ENCODE measurements at regions not wholly inside any gene's neighbourhood (a gene's known extent, or its start where the extent isn't known, plus 50 kb on each side); places are given as distances from the start of the nearest gene placed in this dataset.
"Not testable (repeated sequence)": the region's sequence is repeated elsewhere in the genome, so short reads cannot be mapped to it uniquely, and the experiment has no call there.

- Histone ChIP-seq H3K27me3 (ENCODE audit: control insufficient read depth in 1 of 2, insufficient read depth in 2 of 2, low read length in 1 of 2) (no peaks in the 10 kb centered on the region), H3K9me3 (ENCODE audit: control insufficient read depth, low read length) (no peaks in the 10 kb centered on the region), H3K4me1 (ENCODE audit: control insufficient read depth in 1 of 2, insufficient read depth in 2 of 2, low read length in 2 of 2) (no peaks in the 10 kb centered on the region), H3K27ac (ENCODE audit: low read depth in 1 of 2, low read length in 2 of 2) (no peak overlapping the region), H3K4me3 (ENCODE audit: low read length in 2 of 2) (no peak overlapping the region), H3K36me3 (ENCODE audit: control insufficient read depth in 1 of 2, insufficient read depth in 2 of 2, low read length in 1 of 2) (no peaks in the 10 kb centered on the region)
- no peak for ATAC-seq (ENCODE audit: low FRiP score)
- intact Hi-C loops (cut with DNase I), result no loop called here
- no peak for DNase-seq
Measured at GRCh38 chrX:113492895-113493294, 652.3 kb upstream of the AMOT start.

GRCh38 chrX:113473418-113473817 lies 632.8 kb upstream of the AMOT start:
- H3K36me3 ChIP-seq (ENCODE audit: control insufficient read depth in 1 of 2, insufficient read depth in 2 of 2, low read length in 1 of 2), result no peaks in the 10 kb centered on the region
- no peak overlapping the region for H3K27ac ChIP-seq (ENCODE audit: low read depth in 1 of 2, low read length in 2 of 2)
- 66 to 80% methylated on average over 3 of the region's 3 CpGs for WGBS, 2 donors
- ATAC-seq (ENCODE audit: low FRiP score) (no peak), DNase-seq (no peak)
- H3K9me3 ChIP-seq (ENCODE audit: control insufficient read depth, low read length), result no peaks in the 10 kb centered on the region
- no peaks in the 10 kb centered on the region for H3K27me3 ChIP-seq (ENCODE audit: control insufficient read depth in 1 of 2, insufficient read depth in 2 of 2, low read length in 1 of 2)
- H3K4me1 ChIP-seq (ENCODE audit: control insufficient read depth in 1 of 2, insufficient read depth in 2 of 2, low read length in 2 of 2), result no peaks in the 10 kb centered on the region
- intact Hi-C loops (cut with DNase I), result no loop called here
- H3K4me3 ChIP-seq (ENCODE audit: low read length in 2 of 2), result no peak overlapping the region

GRCh38 chrX:113473015-113473414 lies 632.4 kb upstream of the AMOT start:
- DNase-seq; H3K27ac ChIP-seq (ENCODE audit: low read depth in 1 of 2, low read length in 2 of 2); H3K27me3 ChIP-seq (ENCODE audit: control insufficient read depth in 1 of 2, insufficient read depth in 2 of 2, low read length in 1 of 2); intact Hi-C loops (cut with DNase I); H3K4me1 ChIP-seq (ENCODE audit: control insufficient read depth in 1 of 2, insufficient read depth in 2 of 2, low read length in 2 of 2); H3K4me3 ChIP-seq (ENCODE audit: low read length in 2 of 2); ATAC-seq (ENCODE audit: low FRiP score); H3K9me3 ChIP-seq (ENCODE audit: control insufficient read depth, low read length); H3K36me3 ChIP-seq (ENCODE audit: control insufficient read depth in 1 of 2, insufficient read depth in 2 of 2, low read length in 1 of 2): not testable (repeated sequence)
- 70 to 74% methylated on average over 5 of the region's 5 CpGs for WGBS, 2 donors

GRCh38 chrX:113470166-113470565 lies 629.5 kb upstream of the AMOT start:
- no peak overlapping the region for H3K27ac ChIP-seq (ENCODE audit: low read depth in 1 of 2, low read length in 2 of 2)
- no peaks in the 10 kb centered on the region for H3K36me3 ChIP-seq (ENCODE audit: control insufficient read depth in 1 of 2, insufficient read depth in 2 of 2, low read length in 1 of 2)
- H3K9me3 ChIP-seq (ENCODE audit: control insufficient read depth, low read length), result no peaks in the 10 kb centered on the region
- ATAC-seq (ENCODE audit: low FRiP score) (no peak), DNase-seq (no peak)
- H3K4me1 ChIP-seq (ENCODE audit: control insufficient read depth in 1 of 2, insufficient read depth in 2 of 2, low read length in 2 of 2), result no peaks in the 10 kb centered on the region
- H3K4me3 ChIP-seq (ENCODE audit: low read length in 2 of 2), result no peak overlapping the region
- WGBS, 2 donors, result 35 to 52% methylated on average over 4 of the region's 4 CpGs
- intact Hi-C loops (cut with DNase I), result no loop called here
- no peaks in the 10 kb centered on the region for H3K27me3 ChIP-seq (ENCODE audit: control insufficient read depth in 1 of 2, insufficient read depth in 2 of 2, low read length in 1 of 2)

- Histone ChIP-seq H3K27ac (ENCODE audit: low read depth in 1 of 2, low read length in 2 of 2) (no peak overlapping the region), H3K4me1 (ENCODE audit: control insufficient read depth in 1 of 2, insufficient read depth in 2 of 2, low read length in 2 of 2) (no peaks in the 10 kb centered on the region), H3K4me3 (ENCODE audit: low read length in 2 of 2) (no peak overlapping the region), H3K9me3 (ENCODE audit: control insufficient read depth, low read length) (no peaks in the 10 kb centered on the region), H3K27me3 (ENCODE audit: control insufficient read depth in 1 of 2, insufficient read depth in 2 of 2, low read length in 1 of 2) (no peaks in the 10 kb centered on the region), H3K36me3 (ENCODE audit: control insufficient read depth in 1 of 2, insufficient read depth in 2 of 2, low read length in 1 of 2) (no peaks in the 10 kb centered on the region)
- WGBS, 2 donors, result 49 to 80% methylated on average over 2 of the region's 2 CpGs
- DNase-seq (no peak), ATAC-seq (ENCODE audit: low FRiP score) (no peak)
- intact Hi-C loops (cut with DNase I), result no loop called here
Measured at GRCh38 chrX:113457719-113458118, 617.1 kb upstream of the AMOT start.

- no peak for DNase-seq
- no peaks in the 10 kb centered on the region for H3K4me1 ChIP-seq (ENCODE audit: control insufficient read depth in 1 of 2, insufficient read depth in 2 of 2, low read length in 2 of 2)
- H3K4me3 ChIP-seq (ENCODE audit: low read length in 2 of 2), result no peak overlapping the region
- intact Hi-C loops (cut with DNase I), result no loop called here
- no peak overlapping the region for H3K27ac ChIP-seq (ENCODE audit: low read depth in 1 of 2, low read length in 2 of 2)
- no peak for ATAC-seq (ENCODE audit: low FRiP score)
- no peaks in the 10 kb centered on the region for H3K9me3 ChIP-seq (ENCODE audit: control insufficient read depth, low read length)
- no peaks in the 10 kb centered on the region for H3K27me3 ChIP-seq (ENCODE audit: control insufficient read depth in 1 of 2, insufficient read depth in 2 of 2, low read length in 1 of 2)
- H3K36me3 ChIP-seq (ENCODE audit: control insufficient read depth in 1 of 2, insufficient read depth in 2 of 2, low read length in 1 of 2), result no peaks in the 10 kb centered on the region
Measured at GRCh38 chrX:113455582-113455981, 615.0 kb upstream of the AMOT start.

- Histone ChIP-seq H3K4me1 (ENCODE audit: control insufficient read depth in 1 of 2, insufficient read depth in 2 of 2, low read length in 2 of 2) (no peaks in the 10 kb centered on the region), H3K36me3 (ENCODE audit: control insufficient read depth in 1 of 2, insufficient read depth in 2 of 2, low read length in 1 of 2) (no peaks in the 10 kb centered on the region), H3K27ac (ENCODE audit: low read depth in 1 of 2, low read length in 2 of 2) (no peak overlapping the region), H3K9me3 (ENCODE audit: control insufficient read depth, low read length) (no peaks in the 10 kb centered on the region), H3K27me3 (ENCODE audit: control insufficient read depth in 1 of 2, insufficient read depth in 2 of 2, low read length in 1 of 2) (no peaks in the 10 kb centered on the region), H3K4me3 (ENCODE audit: low read length in 2 of 2) (no peak overlapping the region)
- intact Hi-C loops (cut with DNase I), result no loop called here
- no peak for ATAC-seq (ENCODE audit: low FRiP score)
- no peak for DNase-seq
- 98 to 100% methylated on average over 1 of the region's 1 CpG for WGBS, 2 donors
Measured at GRCh38 chrX:113429011-113429410, 588.4 kb upstream of the AMOT start.

GRCh38 chrX:113422323-113422722 lies 581.7 kb upstream of the AMOT start:
- WGBS, 2 donors, result 72 to 87% methylated on average over 4 of the region's 4 CpGs
- Histone ChIP-seq H3K27ac (ENCODE audit: low read depth in 1 of 2, low read length in 2 of 2) (no peak overlapping the region), H3K36me3 (ENCODE audit: control insufficient read depth in 1 of 2, insufficient read depth in 2 of 2, low read length in 1 of 2) (no peaks in the 10 kb centered on the region), H3K27me3 (ENCODE audit: control insufficient read depth in 1 of 2, insufficient read depth in 2 of 2, low read length in 1 of 2) (no peaks in the 10 kb centered on the region), H3K4me1 (ENCODE audit: control insufficient read depth in 1 of 2, insufficient read depth in 2 of 2, low read length in 2 of 2) (no peaks in the 10 kb centered on the region), H3K4me3 (ENCODE audit: low read length in 2 of 2) (no peak overlapping the region), H3K9me3 (ENCODE audit: control insufficient read depth, low read length) (no peaks in the 10 kb centered on the region)
- intact Hi-C loops (cut with DNase I), result no loop called here
- DNase-seq, result no peak
- ATAC-seq (ENCODE audit: low FRiP score), result no peak

GRCh38 chrX:113421432-113421831 lies 580.8 kb upstream of the AMOT start:
- WGBS, 2 donors, result 63 to 77% methylated on average over 1 of the region's 1 CpG
- Histone ChIP-seq H3K27ac (ENCODE audit: low read depth in 1 of 2, low read length in 2 of 2) (no peak overlapping the region), H3K27me3 (ENCODE audit: control insufficient read depth in 1 of 2, insufficient read depth in 2 of 2, low read length in 1 of 2) (no peaks in the 10 kb centered on the region), H3K9me3 (ENCODE audit: control insufficient read depth, low read length) (no peaks in the 10 kb centered on the region), H3K4me3 (ENCODE audit: low read length in 2 of 2) (no peak overlapping the region), H3K36me3 (ENCODE audit: control insufficient read depth in 1 of 2, insufficient read depth in 2 of 2, low read length in 1 of 2) (no peaks in the 10 kb centered on the region), H3K4me1 (ENCODE audit: control insufficient read depth in 1 of 2, insufficient read depth in 2 of 2, low read length in 2 of 2) (no peaks in the 10 kb centered on the region)
- intact Hi-C loops (cut with DNase I), result no loop called here
- no peak for DNase-seq
- no peak for ATAC-seq (ENCODE audit: low FRiP score)
